Spleen (tissue), 7 donors: ENCODE measurements at regions not wholly inside any gene's neighbourhood (a gene's known extent, or its start where the extent isn't known, plus 50 kb on each side); places are given as distances from the start of the nearest gene placed in this dataset.

ENCODE experiments used
- CTCF ChIP-seq, 11 experiments: fragments of 200-600 bp in 7 of 11; fragments of 450-650 bp in 4 of 11; sonication (generic) in 4 of 11; IDR thresholded peaks in 8 of 11; conservative IDR thresholded peaks in 3 of 11; 1 replicate in 7 of 11; 2 replicates in 4 of 11; pipeline versions ENCODE4 v1.4.0 to v1.8.0; 2016 to 2021; ENCODE audit warnings: antibody characterized with exemption in 11 of 11, inconsistent platforms in 4 of 11, mild to moderate bottlenecking in 1 of 11
- POLR2A ChIP-seq, 3 donors: fragments of 450-650 bp; IDR thresholded peaks; one replicate each; pipeline ENCODE4 v1.5.1; 2017; ENCODE audit warnings: antibody characterized with exemption in 3 of 3, mild to moderate bottlenecking in 1 of 3
- POLR2AphosphoS5 ChIP-seq, 3 donors: sonication (generic); formaldehyde crosslinking; IDR thresholded peaks; one replicate each; pipeline ENCODE4 v1.5.1; 2017; ENCODE audit warnings: antibody characterized with exemption in 3 of 3
- donor health status: DM: no; HTN: no; CAD: no; lungs with moderate emphysema.
- donor health status: DM: no; HTN: no; CAD: no.
- donor health status: DM: no; HTN: no; CAD: no.

GRCh38 chr17:70791748-70792443 is 622.6 kb downstream of the KCNJ2 start:
- TF ChIP-seq CTCF (IDR thresholded peaks at IDR 0.05 in 8 of 11, conservative IDR thresholded peaks at IDR 0.05 in 3 of 11) = no peak
- TF ChIP-seq POLR2A (IDR thresholded peaks at IDR 0.05) = no peak
- TF ChIP-seq POLR2AphosphoS5 (IDR thresholded peaks at IDR 0.05) = no peak
